ENCODE measurements at regions not wholly inside any gene's neighbourhood (a gene's known extent, or its start where the extent isn't known, plus 50 kb on each side); places are given as distances from the start of the nearest gene placed in this dataset.

DNA sequence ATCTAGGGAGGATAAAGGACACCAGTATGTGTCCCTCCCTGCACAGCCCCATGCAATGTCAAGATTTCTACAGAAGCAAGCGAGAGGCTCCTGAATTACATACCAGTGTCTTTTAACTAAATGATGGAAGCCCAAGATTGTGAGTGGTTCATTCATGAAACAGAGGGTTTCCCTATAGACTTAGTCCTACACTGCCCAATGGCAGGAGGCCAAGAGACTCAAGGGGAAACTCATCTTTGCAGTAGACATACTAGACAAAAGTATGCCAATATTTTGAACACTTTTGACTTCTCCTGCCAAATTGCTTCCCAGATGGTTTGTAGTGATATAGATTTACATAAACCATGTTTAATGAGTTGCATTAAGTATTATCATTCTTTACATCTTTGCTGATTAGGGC is 557.2 kb upstream of the JAG1 start:
- no peak overlapping the region for H3K27ac ChIP-seq (ENCODE audit: low read depth, low read length)
- H2BK15ac ChIP-seq (ENCODE audit: low read length): no peak overlapping the region
- no peak overlapping the region for H3K14ac ChIP-seq (ENCODE audit: insufficient read length)
- CTCF ChIA-PET (ENCODE audit: partially characterized antibody): no interaction called here
- no peak overlapping the region for H4K5ac ChIP-seq (ENCODE audit: insufficient read length, low read depth, low read length)
- no peak overlapping the region for H3K23ac ChIP-seq (ENCODE audit: insufficient read length)
- H3K9me3 ChIP-seq (ENCODE audit: insufficient read depth in 2 of 2, low read depth in 1 of 2, low read length in 1 of 2): no peaks in the 10 kb centered on the region
- FAIRE-seq (no peak), DNase-seq (ENCODE audit: low read depth in 1 of 2, low spot score in 2 of 2) (no peak)
- H2BK12ac ChIP-seq (ENCODE audit: low read depth, low read length): no peak overlapping the region
- H2BK120ac ChIP-seq (replicated peaks; ENCODE audit: low read depth, low read length): no peak overlapping the region
- H3K4me3 ChIP-seq (ENCODE audit: extremely low read depth in 1 of 4, insufficient read depth in 2 of 4, low read depth in 3 of 4, low read length in 4 of 4): no peak overlapping the region
- H3K79me2 ChIP-seq (ENCODE audit: control insufficient read depth in 1 of 2, insufficient read depth in 2 of 2, low read length in 2 of 2): no peaks in the 10 kb centered on the region
- H3K4ac ChIP-seq (replicated peaks; ENCODE audit: insufficient read length, low read depth, low read length): no peak overlapping the region
- H3K9ac ChIP-seq (replicated peaks in 1 of 4; ENCODE audit: extremely low read depth in 1 of 4, low read depth in 3 of 4, low read length in 3 of 4): no peak overlapping the region
- H2BK20ac ChIP-seq (ENCODE audit: low read length): no peak overlapping the region
- H2AFZ ChIP-seq (ENCODE audit: low read length): no peak overlapping the region; the same call in 1 of the 2 replicates
- H3K79me1 ChIP-seq (ENCODE audit: low read depth, low read length): no peaks in the 10 kb centered on the region
- H4K20me1 ChIP-seq (replicated peaks in 1 of 2; ENCODE audit: control insufficient read depth in 1 of 2, insufficient read depth in 2 of 2, low read length in 2 of 2): no peaks in the 10 kb centered on the region
- 94% methylated on average over 1 of the region's 1 CpG; no CpG with 5 or more reads in 1 of the 2 experiments for WGBS, 2 experiments (ENCODE audit: extremely low coverage in 1 of 2, insufficient coverage in 1 of 2, insufficient read length in 1 of 2, insufficient replicate concordance in 2 of 2, low coverage in 1 of 2, low lambda C conversion rate in 2 of 2, missing lambda C conversion rate in 1 of 2)
- H2BK5ac ChIP-seq (ENCODE audit: low read depth, low read length): no peak overlapping the region
- POLR2A ChIA-PET (ENCODE audit: partially characterized antibody): no interaction called here
- H3K36me3 ChIP-seq (ENCODE audit: control insufficient read depth in 2 of 4, insufficient read depth in 4 of 4, low read length in 3 of 4): no peaks in the 10 kb centered on the region
- H3K23me2 ChIP-seq (ENCODE audit: low read depth, low read length): no peaks in the 10 kb centered on the region
- no peaks in the 10 kb centered on the region for H3K4me1 ChIP-seq (replicated peaks in 1 of 4; ENCODE audit: control insufficient read depth in 3 of 4, insufficient read depth in 4 of 4, low read length in 3 of 4)
- H3K18ac ChIP-seq (ENCODE audit: extremely low read depth, low read length): no peak overlapping the region
- no peak overlapping the region for H4K8ac ChIP-seq (ENCODE audit: extremely low read depth, insufficient read depth, low read length)
- H4K91ac ChIP-seq (replicated peaks; ENCODE audit: insufficient read length, low read length): no peak overlapping the region
- H2AK5ac ChIP-seq (ENCODE audit: low read depth, low read length): no peak overlapping the region
- no peak overlapping the region for H3K4me2 ChIP-seq (ENCODE audit: insufficient read depth in 1 of 2, low read depth in 2 of 2, low read length in 2 of 2)
- H3K56ac ChIP-seq (replicated peaks; ENCODE audit: insufficient read length, low read depth, low read length): no peak overlapping the region
- TF ChIP-seq RAD21 (IDR thresholded peaks at IDR 0.05 in 1 of 2, conservative IDR thresholded peaks at IDR 0.05 in 1 of 2; ENCODE audit: low read depth in 2 of 2, low read length in 2 of 2) (no peak), SRF (IDR thresholded peaks at IDR 0.05; ENCODE audit: low read depth, low read length) (no peak), RXRA (IDR thresholded peaks at IDR 0.05; ENCODE audit: insufficient read depth, low read depth, low read length) (no peak)
- TF ChIP-seq, protein P1, sequence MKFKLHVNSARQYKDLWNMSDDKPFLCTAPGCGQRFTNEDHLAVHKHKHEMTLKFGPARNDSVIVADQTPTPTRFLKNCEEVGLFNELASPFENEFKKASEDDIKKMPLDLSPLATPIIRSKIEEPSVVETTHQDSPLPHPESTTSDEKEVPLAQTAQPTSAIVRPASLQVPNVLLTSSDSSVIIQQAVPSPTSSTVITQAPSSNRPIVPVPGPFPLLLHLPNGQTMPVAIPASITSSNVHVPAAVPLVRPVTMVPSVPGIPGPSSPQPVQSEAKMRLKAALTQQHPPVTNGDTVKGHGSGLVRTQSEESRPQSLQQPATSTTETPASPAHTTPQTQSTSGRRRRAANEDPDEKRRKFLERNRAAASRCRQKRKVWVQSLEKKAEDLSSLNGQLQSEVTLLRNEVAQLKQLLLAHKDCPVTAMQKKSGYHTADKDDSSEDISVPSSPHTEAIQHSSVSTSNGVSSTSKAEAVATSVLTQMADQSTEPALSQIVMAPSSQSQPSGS (IDR thresholded peaks at IDR 0.05; ENCODE audit: low read length): no peak
- no peaks in the 10 kb centered on the region for H3K27me3 ChIP-seq (replicated peaks in 1 of 4; ENCODE audit: control insufficient read depth in 3 of 4, extremely low read depth in 1 of 4, insufficient read depth in 3 of 4, low read length in 3 of 4)

Measured in H1 (cell line).